Upper lobe of right lung (tissue), 1 donor: ENCODE measurements at regions not wholly inside any gene's neighbourhood (a gene's known extent, or its start where the extent isn't known, plus 50 kb on each side); places are given as distances from the start of the nearest gene placed in this dataset.
A peak's percentile ranks its signal among the peaks of the same experiment; 100 is the strongest.

ENCODE experiments used
- ATAC-seq: fragments of 200-7000 bp; cut with Tn5 transposase; one replicate; pipeline ENCODE4 v1.9.1; 2020; ENCODE audit warnings: mild to moderate bottlenecking, moderate library complexity
- DNase-seq: peaks from one replicate; pipeline ENCODE4 v3.0.0-alpha.2; 2020
- H3K27ac ChIP-seq: fragments of 200-600 bp; one replicate; pipeline ENCODE4 v1.8.0; 2022
- H3K27me3 ChIP-seq: fragments of 200-600 bp; one replicate; pipeline ENCODE4 v1.8.0; 2022; ENCODE audit warnings: mild to moderate bottlenecking
- H3K36me3 ChIP-seq: fragments of 200-600 bp; one replicate; pipeline ENCODE4 v1.8.0; 2022
- H3K4me1 ChIP-seq: fragments of 200-600 bp; one replicate; pipeline ENCODE4 v1.8.0; 2022
- H3K4me3 ChIP-seq: fragments of 200-600 bp; one replicate; pipeline ENCODE4 v1.8.0; 2022; ENCODE audit warnings: mild to moderate bottlenecking
- H3K9me3 ChIP-seq: fragments of 200-600 bp; one replicate; pipeline ENCODE4 v1.8.0; 2022
- intact Hi-C: fragments of 100-400 bp; cut with DNase I; formaldehyde crosslinking; loops from one replicate; pipeline ENCODE4 v1.11.0; 2022
- TF ChIP-seq, protein P1 (sequence below): fragments of 200-600 bp; IDR thresholded peaks from one replicate; pipeline ENCODE4 v1.8.0; 2022; ENCODE audit warnings: antibody characterized with exemption
- donor health status: DM: no; HTN: yes; CAD: no; lungs with severe emphysema.

GRCh38 chr3:66574091-66574490 lies 73.3 kb upstream of the LRIG1 start:
- Histone ChIP-seq H3K4me1 (no peaks in the 10 kb centered on the region), H3K36me3 (no peaks in the 10 kb centered on the region), H3K27ac (no peak overlapping the region), H3K4me3 (no peak overlapping the region), H3K27me3 (no peaks in the 10 kb centered on the region), H3K9me3 (no peaks in the 10 kb centered on the region)
- ATAC-seq (no peak), DNase-seq (no peak)
- intact Hi-C loops, result no loop called here
- TF ChIP-seq, protein P1, sequence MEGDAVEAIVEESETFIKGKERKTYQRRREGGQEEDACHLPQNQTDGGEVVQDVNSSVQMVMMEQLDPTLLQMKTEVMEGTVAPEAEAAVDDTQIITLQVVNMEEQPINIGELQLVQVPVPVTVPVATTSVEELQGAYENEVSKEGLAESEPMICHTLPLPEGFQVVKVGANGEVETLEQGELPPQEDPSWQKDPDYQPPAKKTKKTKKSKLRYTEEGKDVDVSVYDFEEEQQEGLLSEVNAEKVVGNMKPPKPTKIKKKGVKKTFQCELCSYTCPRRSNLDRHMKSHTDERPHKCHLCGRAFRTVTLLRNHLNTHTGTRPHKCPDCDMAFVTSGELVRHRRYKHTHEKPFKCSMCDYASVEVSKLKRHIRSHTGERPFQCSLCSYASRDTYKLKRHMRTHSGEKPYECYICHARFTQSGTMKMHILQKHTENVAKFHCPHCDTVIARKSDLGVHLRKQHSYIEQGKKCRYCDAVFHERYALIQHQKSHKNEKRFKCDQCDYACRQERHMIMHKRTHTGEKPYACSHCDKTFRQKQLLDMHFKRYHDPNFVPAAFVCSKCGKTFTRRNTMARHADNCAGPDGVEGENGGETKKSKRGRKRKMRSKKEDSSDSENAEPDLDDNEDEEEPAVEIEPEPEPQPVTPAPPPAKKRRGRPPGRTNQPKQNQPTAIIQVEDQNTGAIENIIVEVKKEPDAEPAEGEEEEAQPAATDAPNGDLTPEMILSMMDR, result no peak

DNA sequence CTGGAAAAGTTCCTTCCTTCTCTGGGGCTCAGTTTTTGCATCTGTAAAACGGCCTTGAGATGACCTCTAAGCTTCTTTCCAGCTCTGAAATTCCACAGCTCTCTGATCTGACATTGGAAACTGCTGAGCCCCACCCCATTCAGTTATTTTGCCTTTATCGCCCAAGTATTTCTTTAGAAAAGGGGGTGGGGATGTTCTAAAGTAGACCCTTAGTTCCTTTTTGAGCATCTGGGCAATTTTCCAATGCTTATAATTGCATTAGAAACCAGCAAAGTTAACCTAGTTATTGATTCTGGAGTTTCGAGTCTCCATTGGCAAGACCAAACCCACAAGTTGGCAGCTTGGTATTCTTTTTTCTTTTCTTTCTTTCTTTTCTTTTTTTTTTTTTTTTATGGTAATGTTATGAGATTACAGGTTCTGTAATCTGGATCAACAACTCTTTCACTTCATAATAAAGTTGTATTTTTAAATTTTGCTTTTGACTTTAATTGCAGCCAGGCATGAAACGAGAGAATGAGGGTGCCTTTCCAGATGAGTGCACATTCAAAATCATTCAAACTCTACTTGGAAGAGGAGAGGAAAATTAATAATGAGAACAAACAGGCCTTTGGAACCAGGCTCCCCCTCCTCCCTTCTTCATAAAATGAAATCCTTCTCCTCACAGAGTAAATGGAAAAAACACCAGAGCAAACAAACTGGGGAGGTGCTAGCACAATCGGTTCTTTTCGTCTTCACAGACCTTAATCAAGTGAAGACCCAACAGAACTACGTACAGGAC lies 76.8 kb upstream of the LRIG1 start:
- no peaks in the 10 kb centered on the region for H3K36me3 ChIP-seq
- TF ChIP-seq, protein P1, result no peak
- ATAC-seq, result no peak
- DNase-seq, result no peak
- no peak overlapping the region for H3K4me3 ChIP-seq
- no peaks in the 10 kb centered on the region for H3K9me3 ChIP-seq
- no peak overlapping the region for H3K27ac ChIP-seq
- no peaks in the 10 kb centered on the region for H3K27me3 ChIP-seq
- intact Hi-C loops, result no loop called here
- H3K4me1 ChIP-seq, result no peaks in the 10 kb centered on the region

DNA sequence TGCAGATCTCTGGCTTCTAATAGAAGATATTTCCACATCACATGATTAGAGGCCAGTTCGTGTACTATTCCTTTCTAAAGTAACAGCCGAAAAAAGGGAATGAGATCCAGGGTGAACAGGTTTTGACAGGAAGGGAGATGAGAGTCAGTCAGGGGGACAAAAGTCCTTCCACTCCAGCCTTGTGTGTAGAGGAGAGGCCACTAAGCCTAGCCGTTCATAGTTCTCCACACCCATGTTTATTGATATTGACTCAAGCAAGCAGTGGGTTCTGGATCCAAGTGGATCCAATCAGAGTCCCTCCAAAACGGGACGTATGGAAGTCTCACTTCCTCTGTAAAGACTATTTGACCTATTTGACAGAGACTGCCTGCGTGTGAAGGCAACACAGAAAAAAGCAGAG lies 80.4 kb upstream of the LRIG1 start:
- no peaks in the 10 kb centered on the region for H3K36me3 ChIP-seq
- no peak for ATAC-seq
- no peaks in the 10 kb centered on the region for H3K4me1 ChIP-seq
- TF ChIP-seq, protein P1, result no peak
- H3K27ac ChIP-seq, result no peak overlapping the region
- H3K27me3 ChIP-seq, result no peaks in the 10 kb centered on the region
- H3K4me3 ChIP-seq, result no peak overlapping the region
- DNase-seq, result no peak
- H3K9me3 ChIP-seq, result no peaks in the 10 kb centered on the region
- intact Hi-C loops, result no loop called here

- H3K27me3 ChIP-seq, result no peaks in the 10 kb centered on the region
- H3K27ac ChIP-seq, result no peak overlapping the region
- TF ChIP-seq, protein P1, result no peak
- DNase-seq, result no peak
- H3K9me3 ChIP-seq, result no peaks in the 10 kb centered on the region
- ATAC-seq, result peak; percentile 52
- H3K36me3 ChIP-seq, result no peaks in the 10 kb centered on the region
- H3K4me1 ChIP-seq, result no peaks in the 10 kb centered on the region
- intact Hi-C loops, result no loop called here
- H3K4me3 ChIP-seq, result no peak overlapping the region
Measured at GRCh38 chr3:66582721-66583423, 82.0 kb upstream of the LRIG1 start.

DNA sequence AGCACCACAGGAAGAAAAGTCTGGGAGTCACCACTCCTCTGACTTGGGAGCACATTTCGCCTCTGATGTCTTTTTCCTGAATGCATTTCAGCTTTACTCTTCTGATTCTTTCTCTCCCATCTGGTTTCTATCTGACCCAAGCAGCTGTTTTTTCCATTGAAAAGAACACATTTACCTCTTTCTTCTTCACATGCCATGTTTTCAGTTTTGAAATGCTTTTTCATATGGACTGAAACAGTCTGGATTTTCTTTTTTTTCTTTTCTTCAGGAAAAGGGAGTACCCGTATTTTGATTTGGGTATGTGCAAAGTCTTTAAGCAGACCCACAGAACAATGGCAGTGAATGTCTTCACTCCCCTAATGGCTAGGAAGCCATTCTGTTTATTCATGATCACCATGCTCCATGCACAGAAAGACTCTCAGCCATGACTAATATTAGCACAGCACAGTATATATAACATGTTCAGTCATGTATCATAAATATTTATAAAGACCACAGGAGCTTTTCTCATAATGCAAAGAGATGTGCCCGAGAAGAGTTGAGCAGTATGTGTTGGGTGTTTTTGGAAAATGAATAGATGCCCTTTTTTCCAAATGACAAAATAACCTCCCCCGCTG lies 82.7 kb upstream of the LRIG1 start:
- intact Hi-C loops, result no loop called here
- no peak overlapping the region for H3K27ac ChIP-seq

More for the DNA sequence above, 82.7 kb upstream of the LRIG1 start:
- H3K36me3 ChIP-seq, result no peaks in the 10 kb centered on the region
- ATAC-seq, result no peak
- no peaks in the 10 kb centered on the region for H3K4me1 ChIP-seq
- H3K4me3 ChIP-seq, result no peak overlapping the region
- no peaks in the 10 kb centered on the region for H3K9me3 ChIP-seq
- DNase-seq, result no peak
- TF ChIP-seq, protein P1, result no peak
- no peaks in the 10 kb centered on the region for H3K27me3 ChIP-seq
